ENCODE measurements at regions not wholly inside any gene's neighbourhood (a gene's known extent, or its start where the extent isn't known, plus 50 kb on each side); places are given as distances from the start of the nearest gene placed in this dataset.

GRCh38 chr21:36641346-36641745 lies 57.6 kb upstream of the SIM2 start (continued):
- TF ChIP-seq, protein P1, sequence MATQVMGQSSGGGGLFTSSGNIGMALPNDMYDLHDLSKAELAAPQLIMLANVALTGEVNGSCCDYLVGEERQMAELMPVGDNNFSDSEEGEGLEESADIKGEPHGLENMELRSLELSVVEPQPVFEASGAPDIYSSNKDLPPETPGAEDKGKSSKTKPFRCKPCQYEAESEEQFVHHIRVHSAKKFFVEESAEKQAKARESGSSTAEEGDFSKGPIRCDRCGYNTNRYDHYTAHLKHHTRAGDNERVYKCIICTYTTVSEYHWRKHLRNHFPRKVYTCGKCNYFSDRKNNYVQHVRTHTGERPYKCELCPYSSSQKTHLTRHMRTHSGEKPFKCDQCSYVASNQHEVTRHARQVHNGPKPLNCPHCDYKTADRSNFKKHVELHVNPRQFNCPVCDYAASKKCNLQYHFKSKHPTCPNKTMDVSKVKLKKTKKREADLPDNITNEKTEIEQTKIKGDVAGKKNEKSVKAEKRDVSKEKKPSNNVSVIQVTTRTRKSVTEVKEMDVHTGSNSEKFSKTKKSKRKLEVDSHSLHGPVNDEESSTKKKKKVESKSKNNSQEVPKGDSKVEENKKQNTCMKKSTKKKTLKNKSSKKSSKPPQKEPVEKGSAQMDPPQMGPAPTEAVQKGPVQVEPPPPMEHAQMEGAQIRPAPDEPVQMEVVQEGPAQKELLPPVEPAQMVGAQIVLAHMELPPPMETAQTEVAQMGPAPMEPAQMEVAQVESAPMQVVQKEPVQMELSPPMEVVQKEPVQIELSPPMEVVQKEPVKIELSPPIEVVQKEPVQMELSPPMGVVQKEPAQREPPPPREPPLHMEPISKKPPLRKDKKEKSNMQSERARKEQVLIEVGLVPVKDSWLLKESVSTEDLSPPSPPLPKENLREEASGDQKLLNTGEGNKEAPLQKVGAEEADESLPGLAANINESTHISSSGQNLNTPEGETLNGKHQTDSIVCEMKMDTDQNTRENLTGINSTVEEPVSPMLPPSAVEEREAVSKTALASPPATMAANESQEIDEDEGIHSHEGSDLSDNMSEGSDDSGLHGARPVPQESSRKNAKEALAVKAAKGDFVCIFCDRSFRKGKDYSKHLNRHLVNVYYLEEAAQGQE (IDR thresholded peaks at IDR 0.05; ENCODE audit: low read depth, low read length) = no peak

- CTCF ChIA-PET = interaction anchor here (2.4 kb wide), 1 partner anchor 11 kb away, joined by 15 read pairs; no protein-coding TSS in a partner anchor
Measured at GRCh38 chr21:36641886-36642285, 57.0 kb upstream of the SIM2 start.

GRCh38 chr21:36642777-36643176 lies 56.1 kb upstream of the SIM2 start:
- Histone ChIP-seq H3K9ac (no peak overlapping the region), H3K79me2 (ENCODE audit: insufficient read depth) (no peaks in the 10 kb centered on the region), H3K4me3 (ENCODE audit: low read depth in 2 of 2, low read length in 1 of 2) (no peak overlapping the region), H3K36me3 (replicated peaks in 1 of 2; ENCODE audit: control insufficient read depth in 1 of 2, insufficient read depth in 2 of 2, low read length in 1 of 2) (no peaks in the 10 kb centered on the region), H3K27ac (ENCODE audit: low read depth in 2 of 2, low read length in 1 of 2) (no peak overlapping the region), H3K4me2 (no peak overlapping the region), H3K9me3 (no peaks in the 10 kb centered on the region), H3F3A (replicated peaks; ENCODE audit: insufficient read depth) (no peaks in the 10 kb centered on the region), H3K27me3 (ENCODE audit: insufficient read depth) (peaks cover 33% of the 10 kb centered on the region; the same call in 1 of the 2 replicates), H2AFZ (ENCODE audit: low read depth) (no peak overlapping the region), H3K9me2 (no peaks in the 10 kb centered on the region), H4K20me1 (ENCODE audit: insufficient read depth) (no peaks in the 10 kb centered on the region), H3K4me1 (ENCODE audit: control insufficient read depth in 1 of 2, insufficient read depth in 2 of 2, low read depth in 1 of 2, low read length in 1 of 2) (no peaks in the 10 kb centered on the region; a peak in 1 of 4 replicates)
- 39% methylated on average over 4 of the region's 4 CpGs for WGBS (ENCODE audit: low lambda C conversion rate)
- ChIA-PET POLR2A (no interaction called here), CTCF (interaction anchor here (2.4 kb wide), 1 partner anchor 12 kb away, joined by 15 read pairs; no protein-coding TSS in a partner anchor)
- no peak for DNase-seq
- TF ChIP-seq, protein P1 (IDR thresholded peaks at IDR 0.05; ENCODE audit: low read depth, low read length) = no peak
- TF ChIP-seq MXI1 (IDR thresholded peaks at IDR 0.05; ENCODE audit: low read depth, low read length) (no peak), SIN3A (IDR thresholded peaks at IDR 0.05; ENCODE audit: borderline replicate concordance, low read depth, low read length) (no peak), RXRA (IDR thresholded peaks at IDR 0.05; ENCODE audit: borderline replicate concordance, low read depth) (no peak), TAF1 (IDR thresholded peaks at IDR 0.05; ENCODE audit: borderline replicate concordance, low read depth, low read length) (no peak)
- TF ChIP-seq, protein P2, sequence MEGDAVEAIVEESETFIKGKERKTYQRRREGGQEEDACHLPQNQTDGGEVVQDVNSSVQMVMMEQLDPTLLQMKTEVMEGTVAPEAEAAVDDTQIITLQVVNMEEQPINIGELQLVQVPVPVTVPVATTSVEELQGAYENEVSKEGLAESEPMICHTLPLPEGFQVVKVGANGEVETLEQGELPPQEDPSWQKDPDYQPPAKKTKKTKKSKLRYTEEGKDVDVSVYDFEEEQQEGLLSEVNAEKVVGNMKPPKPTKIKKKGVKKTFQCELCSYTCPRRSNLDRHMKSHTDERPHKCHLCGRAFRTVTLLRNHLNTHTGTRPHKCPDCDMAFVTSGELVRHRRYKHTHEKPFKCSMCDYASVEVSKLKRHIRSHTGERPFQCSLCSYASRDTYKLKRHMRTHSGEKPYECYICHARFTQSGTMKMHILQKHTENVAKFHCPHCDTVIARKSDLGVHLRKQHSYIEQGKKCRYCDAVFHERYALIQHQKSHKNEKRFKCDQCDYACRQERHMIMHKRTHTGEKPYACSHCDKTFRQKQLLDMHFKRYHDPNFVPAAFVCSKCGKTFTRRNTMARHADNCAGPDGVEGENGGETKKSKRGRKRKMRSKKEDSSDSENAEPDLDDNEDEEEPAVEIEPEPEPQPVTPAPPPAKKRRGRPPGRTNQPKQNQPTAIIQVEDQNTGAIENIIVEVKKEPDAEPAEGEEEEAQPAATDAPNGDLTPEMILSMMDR (IDR thresholded peaks at IDR 0.05) = no peak

More at GRCh38 chr21:36641886-36642285, 57.0 kb upstream of the SIM2 start:
- no peaks in the 10 kb centered on the region for H3K9me2 ChIP-seq
- 14% methylated on average over 6 of the region's 9 CpGs for WGBS (ENCODE audit: low lambda C conversion rate)
- H3K36me3 ChIP-seq (replicated peaks in 1 of 2; ENCODE audit: control insufficient read depth in 1 of 2, insufficient read depth in 2 of 2, low read length in 1 of 2) = no peaks in the 10 kb centered on the region
- H3K9ac ChIP-seq = no peak overlapping the region
- no peaks in the 10 kb centered on the region; the same call in 1 of the 2 replicates for H3K9me3 ChIP-seq
- H3K27ac ChIP-seq (ENCODE audit: low read depth in 2 of 2, low read length in 1 of 2) = no peak overlapping the region
- H3K27me3 ChIP-seq (ENCODE audit: insufficient read depth) = peaks cover 33% of the 10 kb centered on the region; the same call in 1 of the 2 replicates
- DNase-seq = no peak
- H3K4me3 ChIP-seq (ENCODE audit: low read depth in 2 of 2, low read length in 1 of 2) = no peak overlapping the region
- no peak for TF ChIP-seq MXI1 (IDR thresholded peaks at IDR 0.05; ENCODE audit: low read depth, low read length)
- TF ChIP-seq GATA2 (CRISPR knock-in tag; IDR thresholded peaks at IDR 0.05) = no peak
- TF ChIP-seq, protein P1 (IDR thresholded peaks at IDR 0.05; ENCODE audit: low read depth, low read length) = no peak
- no peak for TF ChIP-seq SMC3 (IDR thresholded peaks at IDR 0.05; ENCODE audit: low read depth, low read length)
- H4K20me1 ChIP-seq (ENCODE audit: insufficient read depth) = no peaks in the 10 kb centered on the region
- no peak overlapping the region for H2AFZ ChIP-seq (ENCODE audit: low read depth)
- POLR2A ChIA-PET = no interaction called here
- H3K4me1 ChIP-seq (ENCODE audit: control insufficient read depth in 1 of 2, insufficient read depth in 2 of 2, low read depth in 1 of 2, low read length in 1 of 2) = no peaks in the 10 kb centered on the region; a peak in 1 of 4 replicates
- no peaks in the 10 kb centered on the region for H3K79me2 ChIP-seq (ENCODE audit: insufficient read depth)
- H3K4me2 ChIP-seq = no peak overlapping the region
- no peaks in the 10 kb centered on the region for H3F3A ChIP-seq (replicated peaks; ENCODE audit: insufficient read depth)
